ENCODE measurements at regions not wholly inside any gene's neighbourhood (a gene's known extent, or its start where the extent isn't known, plus 50 kb on each side); places are given as distances from the start of the nearest gene placed in this dataset.

GRCh38 chr22:47765757-47766156 is 1003.3 kb downstream of the TBC1D22A start:
- TF ChIP-seq CTCF (IDR thresholded peaks at IDR 0.05) (no peak), EZH2 (IDR thresholded peaks at IDR 0.05; ENCODE audit: borderline replicate concordance, insufficient read depth, low read depth, low read length, poor library complexity, severe bottlenecking) (no peak)
